B cell (primary cell): ENCODE measurements at regions not wholly inside any gene's neighbourhood (a gene's known extent, or its start where the extent isn't known, plus 50 kb on each side); places are given as distances from the start of the nearest gene placed in this dataset.

ENCODE experiments used
- EZH2 ChIP-seq: IDR thresholded peaks from 2 replicates; pipeline ENCODE4 v1.6.1; 2012; ENCODE audit warnings: borderline replicate concordance, low read depth, mild to moderate bottlenecking, moderate library complexity, low read length; ENCODE audit not compliant: insufficient read depth, poor library complexity, severe bottlenecking
- TF ChIP-seq, protein P1 (sequence below): fragments of 200-600 bp; IDR thresholded peaks from one replicate; pipeline ENCODE4 v1.8.0; 2022; ENCODE audit warnings: antibody characterized with exemption, mild to moderate bottlenecking

DNA sequence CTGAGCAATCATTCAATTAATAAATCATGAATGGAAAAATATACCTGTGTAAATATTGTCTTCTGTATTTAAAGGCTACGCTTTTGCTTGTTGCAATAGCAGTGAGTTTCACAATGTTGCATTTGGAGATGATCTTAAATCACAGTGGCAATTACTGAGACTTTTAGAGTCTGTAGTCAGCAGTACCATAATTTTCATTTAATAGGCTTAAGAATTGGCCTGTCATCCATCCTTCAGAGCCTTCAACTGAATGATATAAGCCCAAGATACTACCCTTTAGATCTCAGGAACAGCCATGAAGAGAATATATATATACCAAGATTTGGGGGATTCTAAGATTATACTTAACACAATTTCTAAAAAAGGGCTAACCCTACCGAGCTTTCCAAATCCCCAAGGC is 458.1 kb downstream of the GBE1 start:
- TF ChIP-seq, protein P1, sequence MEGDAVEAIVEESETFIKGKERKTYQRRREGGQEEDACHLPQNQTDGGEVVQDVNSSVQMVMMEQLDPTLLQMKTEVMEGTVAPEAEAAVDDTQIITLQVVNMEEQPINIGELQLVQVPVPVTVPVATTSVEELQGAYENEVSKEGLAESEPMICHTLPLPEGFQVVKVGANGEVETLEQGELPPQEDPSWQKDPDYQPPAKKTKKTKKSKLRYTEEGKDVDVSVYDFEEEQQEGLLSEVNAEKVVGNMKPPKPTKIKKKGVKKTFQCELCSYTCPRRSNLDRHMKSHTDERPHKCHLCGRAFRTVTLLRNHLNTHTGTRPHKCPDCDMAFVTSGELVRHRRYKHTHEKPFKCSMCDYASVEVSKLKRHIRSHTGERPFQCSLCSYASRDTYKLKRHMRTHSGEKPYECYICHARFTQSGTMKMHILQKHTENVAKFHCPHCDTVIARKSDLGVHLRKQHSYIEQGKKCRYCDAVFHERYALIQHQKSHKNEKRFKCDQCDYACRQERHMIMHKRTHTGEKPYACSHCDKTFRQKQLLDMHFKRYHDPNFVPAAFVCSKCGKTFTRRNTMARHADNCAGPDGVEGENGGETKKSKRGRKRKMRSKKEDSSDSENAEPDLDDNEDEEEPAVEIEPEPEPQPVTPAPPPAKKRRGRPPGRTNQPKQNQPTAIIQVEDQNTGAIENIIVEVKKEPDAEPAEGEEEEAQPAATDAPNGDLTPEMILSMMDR, result no peak
- TF ChIP-seq EZH2, result no peak
